ENCODE measurements at regions not wholly inside any gene's neighbourhood (a gene's known extent, or its start where the extent isn't known, plus 50 kb on each side); places are given as distances from the start of the nearest gene placed in this dataset.

GRCh38 chr14:83355609-83356008, 1822.0 kb upstream of the SEL1L start:
- TF ChIP-seq, protein P1, sequence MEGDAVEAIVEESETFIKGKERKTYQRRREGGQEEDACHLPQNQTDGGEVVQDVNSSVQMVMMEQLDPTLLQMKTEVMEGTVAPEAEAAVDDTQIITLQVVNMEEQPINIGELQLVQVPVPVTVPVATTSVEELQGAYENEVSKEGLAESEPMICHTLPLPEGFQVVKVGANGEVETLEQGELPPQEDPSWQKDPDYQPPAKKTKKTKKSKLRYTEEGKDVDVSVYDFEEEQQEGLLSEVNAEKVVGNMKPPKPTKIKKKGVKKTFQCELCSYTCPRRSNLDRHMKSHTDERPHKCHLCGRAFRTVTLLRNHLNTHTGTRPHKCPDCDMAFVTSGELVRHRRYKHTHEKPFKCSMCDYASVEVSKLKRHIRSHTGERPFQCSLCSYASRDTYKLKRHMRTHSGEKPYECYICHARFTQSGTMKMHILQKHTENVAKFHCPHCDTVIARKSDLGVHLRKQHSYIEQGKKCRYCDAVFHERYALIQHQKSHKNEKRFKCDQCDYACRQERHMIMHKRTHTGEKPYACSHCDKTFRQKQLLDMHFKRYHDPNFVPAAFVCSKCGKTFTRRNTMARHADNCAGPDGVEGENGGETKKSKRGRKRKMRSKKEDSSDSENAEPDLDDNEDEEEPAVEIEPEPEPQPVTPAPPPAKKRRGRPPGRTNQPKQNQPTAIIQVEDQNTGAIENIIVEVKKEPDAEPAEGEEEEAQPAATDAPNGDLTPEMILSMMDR (IDR thresholded peaks at IDR 0.05), result no peak
- no peak for TF ChIP-seq POLR2A (IDR thresholded peaks at IDR 0.05)
